T47D (cell line): ENCODE measurements at regions not wholly inside any gene's neighbourhood (a gene's known extent, or its start where the extent isn't known, plus 50 kb on each side); places are given as distances from the start of the nearest gene placed in this dataset.

Experiments used
- DNase-seq, 2 experiments: peaks; one replicate each; pipeline versions ENCODE4 v3.0.0 to v3.0.0-alpha.2; 2011 to 2012; ENCODE audit warnings: low read depth in 1 of 2, low spot score in 1 of 2
- JUND ChIP-seq: IDR thresholded peaks from 2 replicates; pipeline ENCODE4 v1.6.1; 2012; ENCODE audit warnings: low read depth
- in situ Hi-C: cut with HindIII; loops from 2 replicates; pipeline ENCODE4 v1.10.0; 2016; ENCODE audit warnings: low sequenced_read_pairs, low pct_unique_long_range_greater_than_20kb

- no peak for TF ChIP-seq JUND
- DNase-seq = no peak
These were observed 154.3 kb upstream of the NCAM1 start for GRCh38 chr11:112806876-112807275.

GRCh38 chr11:112809429-112809828 lies 151.8 kb upstream of the NCAM1 start:
- no peak for TF ChIP-seq JUND
- DNase-seq = no peak
- in situ Hi-C loops = no loop called here

More at GRCh38 chr11:112806876-112807275, 154.3 kb upstream of the NCAM1 start:
- in situ Hi-C loops = no loop called here

- in situ Hi-C loops = no loop called here
- no peak for DNase-seq
- TF ChIP-seq JUND = no peak
These were observed 150.3 kb upstream of the NCAM1 start for GRCh38 chr11:112810951-112811350.

- no peak for DNase-seq
- no peak for TF ChIP-seq JUND
- in situ Hi-C loops = no loop called here
These were observed 149.4 kb upstream of the NCAM1 start for GRCh38 chr11:112811783-112812182.

GRCh38 chr11:112812729-112813128 lies 148.5 kb upstream of the NCAM1 start:
- in situ Hi-C loops = no loop called here
- no peak for TF ChIP-seq JUND
- DNase-seq = no peak

- no peak for TF ChIP-seq JUND
- in situ Hi-C loops = no loop called here
- no peak for DNase-seq
These were observed 147.1 kb upstream of the NCAM1 start for GRCh38 chr11:112814168-112814567.

- no peak for DNase-seq
- in situ Hi-C loops = no loop called here
- TF ChIP-seq JUND = no peak
These were observed 143.8 kb upstream of the NCAM1 start for GRCh38 chr11:112817376-112817775.

- DNase-seq = no peak
These were observed 138.5 kb upstream of the NCAM1 start for GRCh38 chr11:112822478-112823274.

GRCh38 chr11:112826026-112826425 lies 135.2 kb upstream of the NCAM1 start:
- in situ Hi-C loops = no loop called here
- no peak for TF ChIP-seq JUND
- no peak for DNase-seq

More at GRCh38 chr11:112822478-112823274, 138.5 kb upstream of the NCAM1 start:
- in situ Hi-C loops = no loop called here
- TF ChIP-seq JUND = no peak

GRCh38 chr11:112826788-112827187 lies 134.4 kb upstream of the NCAM1 start:
- in situ Hi-C loops = no loop called here
- TF ChIP-seq JUND = no peak
- no peak for DNase-seq

GRCh38 chr11:112828421-112828820 lies 132.8 kb upstream of the NCAM1 start:
- in situ Hi-C loops = no loop called here
- no peak for DNase-seq
- TF ChIP-seq JUND = no peak

GRCh38 chr11:112829971-112830654 lies 131.1 kb upstream of the NCAM1 start:
- TF ChIP-seq JUND = no peak
- in situ Hi-C loops = no loop called here
- DNase-seq = no peak

- no peak for TF ChIP-seq JUND
- in situ Hi-C loops = no loop called here
- no peak for DNase-seq
These were observed 130.2 kb upstream of the NCAM1 start for GRCh38 chr11:112831041-112831440.
